HCT116 (cell line): ENCODE measurements at regions not wholly inside any gene's neighbourhood (a gene's known extent, or its start where the extent isn't known, plus 50 kb on each side); places are given as distances from the start of the nearest gene placed in this dataset.

Source experiments
- ATAC-seq: fragments of 200-7000 bp; cut with Tn5 transposase; 2 replicates; pipeline ENCODE4 v1.9.1; 2020; ENCODE audit warnings: mild to moderate bottlenecking, moderate library complexity
- BruUV-seq: library from RNA; stranded (reverse); fragments of 400-500 nt; replicated peaks from 2 replicates; lab custom pipeline; 2021; lab: Mats Ljungman, UMichigan
- CTCF ChIA-PET: fragments of 300-600 bp; sonication (Branson Sonifier 250); formaldehyde crosslinking; loops from one replicate; lab custom pipeline; 2021; ENCODE audit warnings: antibody characterized with exemption; lab: Charles Lee
- POLR2A ChIA-PET: fragments of 300-600, 350-600 bp; sonication (Branson Sonifier 250); formaldehyde crosslinking; loops from one replicate; lab custom pipeline; 2021; ENCODE audit warnings: antibody characterized with exemption; lab: Charles Lee
- RAD21 ChIA-PET, 2 experiments: fragments of 300-600 bp; sonication (Branson Sonifier 250); formaldehyde crosslinking; loops; one replicate each; lab custom pipeline; 2023; ENCODE audit warnings: low total read pairs in 2 of 2; ENCODE audit not compliant: uncharacterized antibody in 2 of 2, unreplicated experiment in 2 of 2, low non-redundant PET in 1 of 2; lab: Charles Lee
- DNase-seq: peaks from one replicate; pipeline ENCODE4 v3.0.0-alpha.2; 2010; ENCODE audit warnings: low read depth, low spot score
- H2AFZ ChIP-seq: fragments of 200-600 bp; shearing (Covaris generic), sonication (generic); 2 replicates; pipeline ENCODE4 v1.6.1; 2017; ENCODE audit warnings: low read depth, mixed run types, mixed read lengths, antibody characterized with exemption, low read length; ENCODE audit not compliant: poor library complexity, severe bottlenecking
- H3K27ac ChIP-seq: 2 replicates; pipeline ENCODE4 v1.5.1; 2012; ENCODE audit warnings: low read depth, low read length
- H3K27me3 ChIP-seq: fragments of 200-600 bp; sonication (generic); 2 replicates; pipeline ENCODE4 v1.6.1; 2016; ENCODE audit warnings: mixed run types, low read length, mixed read lengths; ENCODE audit not compliant: insufficient read depth
- H3K36me3 ChIP-seq, 2 experiments: fragments of 200-500 bp in 1 of 2; fragments of 200-600 bp in 1 of 2; sonication (Bioruptor generic) in 1 of 2; sonication (generic) in 1 of 2; 2 replicates each; pipeline versions ENCODE4 v1.5.1 to v1.6.1; 2014 to 2016; ENCODE audit warnings: low read length in 2 of 2, inconsistent platforms in 1 of 2, mixed read lengths in 1 of 2, mixed run types in 1 of 2; ENCODE audit not compliant: insufficient read depth in 2 of 2, control insufficient read depth in 1 of 2
- H3K4me1 ChIP-seq, 2 experiments: fragments of 200-600 bp in 1 of 2; sonication (generic) in 1 of 2; 2 replicates each; pipeline versions ENCODE4 v1.5.1 to v1.6.1; 2012 to 2017; ENCODE audit warnings: low read length in 2 of 2, inconsistent platforms in 1 of 2, mild to moderate bottlenecking in 1 of 2, mixed read lengths in 1 of 2, mixed run types in 1 of 2, moderate library complexity in 1 of 2; ENCODE audit not compliant: insufficient read depth in 2 of 2, control insufficient read depth in 1 of 2
- H3K4me2 ChIP-seq: fragments of 200-600 bp; sonication (generic); 2 replicates; pipeline ENCODE4 v1.6.1; 2017; ENCODE audit warnings: mixed run types, low read length, mixed read lengths
- H3K4me3 ChIP-seq, 2 experiments: fragments of 200-600 bp in 1 of 2; sonication (generic) in 1 of 2; replicated peaks in 1 of 2; 2 replicates each; pipeline ENCODE4 v1.5.1; 2011 to 2016; ENCODE audit warnings: low read length in 2 of 2, control low read depth in 1 of 2, low read depth in 1 of 2, mild to moderate bottlenecking in 1 of 2, mixed read lengths in 1 of 2, mixed run types in 1 of 2
- H3K79me2 ChIP-seq: fragments of 200-600 bp; sonication (generic); 2 replicates; pipeline ENCODE4 v1.6.1; 2017; ENCODE audit warnings: mild to moderate bottlenecking, mixed run types, low read length, moderate library complexity, mixed read lengths; ENCODE audit not compliant: insufficient read depth
- H3K9ac ChIP-seq: fragments of 200-600 bp; sonication (generic); 2 replicates; pipeline ENCODE4 v1.6.1; 2016; ENCODE audit warnings: low read length, mixed read lengths
- H3K9me2 ChIP-seq: fragments of 200-600 bp; sonication (generic), shearing (Covaris generic); 2 replicates; pipeline ENCODE4 v1.6.1; 2017; ENCODE audit warnings: mixed run types, mild to moderate bottlenecking, moderate library complexity; ENCODE audit not compliant: insufficient read depth
- H3K9me3 ChIP-seq, 2 experiments: fragments of 200-500 bp in 1 of 2; fragments of 200-600 bp in 1 of 2; sonication (Bioruptor generic) in 1 of 2; sonication (generic) in 1 of 2; 2 replicates each; pipeline ENCODE4 v1.6.1; 2014 to 2017; ENCODE audit warnings: low read length in 2 of 2, mixed read lengths in 2 of 2, inconsistent platforms in 1 of 2, low read depth in 1 of 2, mild to moderate bottlenecking in 1 of 2, mixed run types in 1 of 2, moderate library complexity in 1 of 2; ENCODE audit not compliant: control insufficient read depth in 1 of 2, insufficient read depth in 1 of 2
- H4K20me1 ChIP-seq: fragments of 200-600 bp; sonication (generic), shearing (Covaris generic); 2 replicates; pipeline ENCODE4 v1.6.1; 2017; ENCODE audit warnings: mixed run types, mild to moderate bottlenecking, moderate library complexity; ENCODE audit not compliant: insufficient read depth
- CBX3 ChIP-seq: IDR thresholded peaks from 2 replicates; pipeline ENCODE4 v1.6.1; 2012; ENCODE audit warnings: low read depth
- CEBPB ChIP-seq: IDR thresholded peaks from 2 replicates; pipeline ENCODE4 v1.6.1; 2012; ENCODE audit warnings: low read depth
- EGR1 ChIP-seq: IDR thresholded peaks from 2 replicates; pipeline ENCODE4 v1.6.1; 2012; ENCODE audit warnings: low read depth
- EZH2 ChIP-seq: fragments of 200-600 bp; sonication (generic); IDR thresholded peaks from 2 replicates; pipeline ENCODE4 v1.6.1; 2017; ENCODE audit warnings: antibody characterized with exemption, mixed run types
- FOSL1 ChIP-seq: IDR thresholded peaks from 2 replicates; pipeline ENCODE4 v1.6.1; 2012; ENCODE audit warnings: low read depth
- JUND ChIP-seq: IDR thresholded peaks from 2 replicates; pipeline ENCODE4 v1.6.1; 2012
- POLR2A ChIP-seq: IDR thresholded peaks from 2 replicates; pipeline ENCODE4 v1.7.0; 2011; ENCODE audit warnings: borderline replicate concordance; ENCODE audit not compliant: insufficient read depth, insufficient read length; ENCODE audit errors: extremely low read depth
- POLR2AphosphoS5 ChIP-seq: IDR thresholded peaks from 2 replicates; pipeline ENCODE4 v1.6.1; 2011; ENCODE audit warnings: mild to moderate bottlenecking, low read depth, low read length, moderate library complexity
- RAD21 ChIP-seq: IDR thresholded peaks from 2 replicates; pipeline ENCODE4 v1.6.1; 2012; ENCODE audit warnings: low read depth, mild to moderate bottlenecking
- SIN3A ChIP-seq: IDR thresholded peaks from 2 replicates; pipeline ENCODE4 v1.6.1; 2012; ENCODE audit warnings: low read depth
- SP1 ChIP-seq: IDR thresholded peaks from 2 replicates; pipeline ENCODE4 v1.6.1; 2012; ENCODE audit warnings: low read depth
- SRF ChIP-seq: IDR thresholded peaks from 2 replicates; pipeline ENCODE4 v1.6.1; 2012; ENCODE audit warnings: low read depth
- TCF7L2 ChIP-seq: IDR thresholded peaks from 2 replicates; pipeline ENCODE4 v1.7.0; 2011; ENCODE audit warnings: borderline replicate concordance, inconsistent platforms; ENCODE audit not compliant: insufficient read depth, insufficient read length; ENCODE audit errors: extremely low read depth
- YY1 ChIP-seq: IDR thresholded peaks from 2 replicates; pipeline ENCODE4 v1.6.1; 2011; ENCODE audit warnings: low read length, low read depth, moderate library complexity, mild to moderate bottlenecking; ENCODE audit not compliant: insufficient replicate concordance; ENCODE audit errors: extremely low read depth
- intact Hi-C: fragments of 100-400 bp; cut with micrococcal nuclease; formaldehyde crosslinking; loops from 2 replicates; pipeline ENCODE4 v1.10.0; 2022
- TF ChIP-seq, protein P1 (sequence below): IDR thresholded peaks from 2 replicates; pipeline ENCODE4 v1.6.1; 2011; ENCODE audit warnings: mild to moderate bottlenecking, low read length, moderate library complexity; ENCODE audit not compliant: insufficient replicate concordance; ENCODE audit errors: extremely low read depth
- TF ChIP-seq, protein P2 (sequence below): IDR thresholded peaks from 2 replicates; pipeline ENCODE4 v1.6.1; 2012

DNA sequence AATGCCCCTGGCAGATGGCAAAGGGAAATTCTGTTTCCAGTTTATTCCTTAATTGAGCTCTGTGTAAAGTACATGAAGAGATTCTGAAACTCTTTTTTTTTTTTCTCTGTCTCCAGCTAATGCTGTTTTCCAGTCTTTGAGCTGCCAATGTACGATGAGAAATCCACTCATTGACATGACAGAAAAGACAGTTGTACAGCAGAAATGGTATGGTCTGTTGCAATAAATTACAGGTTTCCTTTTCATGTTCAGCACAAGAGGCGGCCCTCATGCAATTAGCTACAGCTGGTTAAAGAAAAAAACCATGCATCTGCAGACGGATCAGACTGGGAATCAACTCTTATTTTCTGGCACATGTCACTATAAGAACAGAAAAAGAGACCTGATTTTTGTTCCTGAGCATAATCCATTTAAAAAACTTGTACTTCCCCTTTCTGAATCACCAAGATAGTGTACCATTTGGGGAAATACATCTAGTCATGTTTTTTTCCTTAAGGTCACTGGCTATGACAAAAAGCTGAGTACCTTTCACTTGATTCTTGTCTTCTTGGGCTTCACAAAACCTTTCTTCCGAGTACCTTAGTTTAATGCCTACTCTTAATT, 289.8 kb upstream of the PREP start (continued):
- TF ChIP-seq, protein P1, sequence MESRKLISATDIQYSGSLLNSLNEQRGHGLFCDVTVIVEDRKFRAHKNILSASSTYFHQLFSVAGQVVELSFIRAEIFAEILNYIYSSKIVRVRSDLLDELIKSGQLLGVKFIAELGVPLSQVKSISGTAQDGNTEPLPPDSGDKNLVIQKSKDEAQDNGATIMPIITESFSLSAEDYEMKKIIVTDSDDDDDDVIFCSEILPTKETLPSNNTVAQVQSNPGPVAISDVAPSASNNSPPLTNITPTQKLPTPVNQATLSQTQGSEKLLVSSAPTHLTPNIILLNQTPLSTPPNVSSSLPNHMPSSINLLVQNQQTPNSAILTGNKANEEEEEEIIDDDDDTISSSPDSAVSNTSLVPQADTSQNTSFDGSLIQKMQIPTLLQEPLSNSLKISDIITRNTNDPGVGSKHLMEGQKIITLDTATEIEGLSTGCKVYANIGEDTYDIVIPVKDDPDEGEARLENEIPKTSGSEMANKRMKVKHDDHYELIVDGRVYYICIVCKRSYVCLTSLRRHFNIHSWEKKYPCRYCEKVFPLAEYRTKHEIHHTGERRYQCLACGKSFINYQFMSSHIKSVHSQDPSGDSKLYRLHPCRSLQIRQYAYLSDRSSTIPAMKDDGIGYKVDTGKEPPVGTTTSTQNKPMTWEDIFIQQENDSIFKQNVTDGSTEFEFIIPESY: no peak
- TF ChIP-seq SIN3A (no peak), SP1 (no peak), FOSL1 (no peak), POLR2AphosphoS5 (no peak), YY1 (no peak), RAD21 (no peak), SRF (no peak), JUND (no peak)

DNA sequence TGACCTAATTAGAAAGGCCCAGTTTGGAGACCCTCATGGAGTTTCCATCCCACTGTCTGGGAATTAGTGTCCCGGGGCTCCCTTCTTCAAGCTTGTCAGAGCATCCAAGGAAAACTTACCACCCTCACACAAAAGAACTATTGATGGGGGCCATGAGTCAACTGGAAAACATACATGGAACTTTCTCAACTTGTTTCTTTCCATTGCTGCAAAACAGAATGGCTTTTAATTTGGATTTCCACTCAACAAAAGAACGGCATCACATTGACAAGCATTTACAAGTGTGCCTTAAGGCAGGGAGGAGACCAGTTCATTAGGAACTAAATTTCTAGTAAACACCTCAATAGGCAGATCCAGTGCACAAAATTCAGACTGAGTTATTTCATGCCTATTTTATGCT, 289.1 kb upstream of the PREP start:
- no peak overlapping the region for H2AFZ ChIP-seq
- ATAC-seq: no peak
- no TSS peak for BruUV-seq

More for the DNA sequence above, 289.1 kb upstream of the PREP start:
- H3K9ac ChIP-seq: no peak overlapping the region
- intact Hi-C loops: no loop called here
- H3K27me3 ChIP-seq: no peaks in the 10 kb centered on the region
- H3K27ac ChIP-seq: no peak overlapping the region
- ChIA-PET CTCF (no interaction called here), POLR2A (no interaction called here), RAD21 (no interaction called here)
- no peaks in the 10 kb centered on the region for H3K9me3 ChIP-seq
- H3K9me2 ChIP-seq: no peaks in the 10 kb centered on the region; the same call in 1 of the 2 replicates
- H4K20me1 ChIP-seq: no peaks in the 10 kb centered on the region
- no peak for DNase-seq
- H3K36me3 ChIP-seq: no peaks in the 10 kb centered on the region
- H3K79me2 ChIP-seq: no peaks in the 10 kb centered on the region
- H3K4me3 ChIP-seq: no peak overlapping the region
- TF ChIP-seq EZH2 (no peak), SP1 (no peak), POLR2A (no peak), CEBPB (no peak), RAD21 (no peak), SRF (no peak), TCF7L2 (no peak), EGR1 (no peak), CBX3 (no peak)
- TF ChIP-seq, protein P2, sequence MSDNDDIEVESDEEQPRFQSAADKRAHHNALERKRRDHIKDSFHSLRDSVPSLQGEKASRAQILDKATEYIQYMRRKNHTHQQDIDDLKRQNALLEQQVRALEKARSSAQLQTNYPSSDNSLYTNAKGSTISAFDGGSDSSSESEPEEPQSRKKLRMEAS: no peak
- no peak overlapping the region for H3K4me2 ChIP-seq
- no peaks in the 10 kb centered on the region for H3K4me1 ChIP-seq
